ENCODE measurements at regions not wholly inside any gene's neighbourhood (a gene's known extent, or its start where the extent isn't known, plus 50 kb on each side); places are given as distances from the start of the nearest gene placed in this dataset.

DNA sequence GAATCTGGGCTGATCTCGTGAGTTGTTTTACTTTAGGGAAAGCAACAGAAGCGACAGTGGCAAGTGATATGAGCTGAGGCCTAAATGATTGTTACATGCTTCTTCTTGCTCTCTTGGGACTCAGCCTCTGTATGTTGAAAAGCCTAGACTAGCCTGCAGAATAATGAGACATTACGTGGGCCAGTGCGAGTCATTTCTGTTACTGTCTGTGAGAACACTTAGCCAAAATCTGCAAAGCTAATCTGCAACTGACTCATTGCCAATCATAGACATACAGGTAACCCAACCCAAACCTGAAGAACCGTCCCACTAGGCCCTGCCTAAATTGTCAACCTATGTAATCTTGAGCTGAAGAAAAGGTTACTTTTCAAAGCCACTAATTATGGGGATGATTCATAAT lies 77.4 kb upstream of the F13A1 start:
- peaks cover 30% of the 10 kb centered on the region for H3K27me3 Mint-ChIP-seq
- WGBS (ENCODE audit: insufficient coverage) = 77% methylated on average over 3 of the region's 5 CpGs
- no peaks in the 10 kb centered on the region for H3K79me2 ChIP-seq (ENCODE audit: control insufficient read depth, insufficient read depth, low read length)
- no peaks in the 10 kb centered on the region for H3K9me3 Mint-ChIP-seq (ENCODE audit: insufficient read depth)
- H3K36me3 ChIP-seq (replicated peaks in 1 of 2; ENCODE audit: control extremely low read depth in 1 of 2, control insufficient read depth in 1 of 2, extremely low read depth in 1 of 2, insufficient read depth in 2 of 2, low read length in 1 of 2) = no peaks in the 10 kb centered on the region
- H3K4me3 ChIP-seq (ENCODE audit: control extremely low read depth in 1 of 5, extremely low read depth in 1 of 5, insufficient read depth in 1 of 5, low read depth in 2 of 5, low read length in 4 of 5) = no peak overlapping the region
- no peak overlapping the region for H3K27ac ChIP-seq (ENCODE audit: low read length in 2 of 2)
- no peak overlapping the region for H3K27ac Mint-ChIP-seq
- ATAC-seq (ENCODE audit: low read depth) = no peak
- no peaks in the 10 kb centered on the region for H4K20me1 ChIP-seq (ENCODE audit: control insufficient read depth, insufficient read depth, low read length, poor library complexity, severe bottlenecking)
- intact Hi-C loops (cut with micrococcal nuclease) = no loop called here
- H3K9me3 ChIP-seq (ENCODE audit: control extremely low read depth in 1 of 3, control insufficient read depth in 2 of 3, insufficient read depth in 1 of 3, low read length in 2 of 3) = no peaks in the 10 kb centered on the region
- no peak overlapping the region for H3K4me3 Mint-ChIP-seq
- POLR2A ChIA-PET = no interaction called here
- peaks cover 29% of the 10 kb centered on the region for H3K4me1 Mint-ChIP-seq
- no peak overlapping the region for H3K9ac ChIP-seq (ENCODE audit: low read length)
- CTCF ChIA-PET = interaction anchor here (0.6 to 1.4 kb wide), 4 partner anchors 9 to 238 kb away, joined by 3 read pairs; no protein-coding TSS in a partner anchor
- H3K27me3 ChIP-seq (replicated peaks in 1 of 4; ENCODE audit: control extremely low read depth in 1 of 4, control insufficient read depth in 3 of 4, insufficient read depth in 4 of 4, low read length in 3 of 4) = peaks cover 0 to 25% (median 19%) of the 10 kb centered on the region in 4 experiments
- TF ChIP-seq EZH2 (IDR thresholded peaks at IDR 0.05; ENCODE audit: borderline replicate concordance, insufficient read depth, low read depth, low read length, poor library complexity, severe bottlenecking) = no peak
- TF ChIP-seq, protein P1, sequence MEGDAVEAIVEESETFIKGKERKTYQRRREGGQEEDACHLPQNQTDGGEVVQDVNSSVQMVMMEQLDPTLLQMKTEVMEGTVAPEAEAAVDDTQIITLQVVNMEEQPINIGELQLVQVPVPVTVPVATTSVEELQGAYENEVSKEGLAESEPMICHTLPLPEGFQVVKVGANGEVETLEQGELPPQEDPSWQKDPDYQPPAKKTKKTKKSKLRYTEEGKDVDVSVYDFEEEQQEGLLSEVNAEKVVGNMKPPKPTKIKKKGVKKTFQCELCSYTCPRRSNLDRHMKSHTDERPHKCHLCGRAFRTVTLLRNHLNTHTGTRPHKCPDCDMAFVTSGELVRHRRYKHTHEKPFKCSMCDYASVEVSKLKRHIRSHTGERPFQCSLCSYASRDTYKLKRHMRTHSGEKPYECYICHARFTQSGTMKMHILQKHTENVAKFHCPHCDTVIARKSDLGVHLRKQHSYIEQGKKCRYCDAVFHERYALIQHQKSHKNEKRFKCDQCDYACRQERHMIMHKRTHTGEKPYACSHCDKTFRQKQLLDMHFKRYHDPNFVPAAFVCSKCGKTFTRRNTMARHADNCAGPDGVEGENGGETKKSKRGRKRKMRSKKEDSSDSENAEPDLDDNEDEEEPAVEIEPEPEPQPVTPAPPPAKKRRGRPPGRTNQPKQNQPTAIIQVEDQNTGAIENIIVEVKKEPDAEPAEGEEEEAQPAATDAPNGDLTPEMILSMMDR (IDR thresholded peaks at IDR 0.05) = no peak
- peaks cover 10 to 14% of the 10 kb centered on the region in 2 donors for H3K4me1 ChIP-seq (ENCODE audit: control insufficient read depth in 2 of 2, insufficient read depth in 2 of 2, low read length in 2 of 2)
- no peak overlapping the region for H2AFZ ChIP-seq (ENCODE audit: insufficient read depth, low read depth, low read length, poor library complexity, severe bottlenecking)
- DNase-seq = no peak
- no peak overlapping the region for H3K4me2 ChIP-seq (replicated peaks; ENCODE audit: low read depth, low read length, poor library complexity, severe bottlenecking)

DNA sequence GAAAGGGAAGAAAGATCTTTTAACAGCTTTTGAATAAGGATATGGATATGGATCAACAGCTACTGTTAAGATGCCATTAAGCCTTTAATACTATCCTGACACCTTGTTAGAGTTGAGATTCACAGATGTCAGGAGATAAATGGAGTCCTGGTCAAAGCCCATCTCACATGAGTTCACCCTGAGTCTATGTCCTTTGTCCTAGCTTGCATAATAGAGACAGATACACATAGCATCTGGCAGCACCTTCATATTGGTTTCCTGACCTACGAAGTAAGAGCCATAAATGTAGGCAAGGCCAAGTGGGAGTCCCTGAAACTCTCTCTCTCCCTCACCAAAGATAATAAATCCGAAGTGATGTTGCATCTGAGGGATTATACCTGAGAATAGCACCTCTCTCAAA lies 79.1 kb upstream of the F13A1 start:
- H3K36me3 ChIP-seq (replicated peaks in 1 of 2; ENCODE audit: control extremely low read depth in 1 of 2, control insufficient read depth in 1 of 2, extremely low read depth in 1 of 2, insufficient read depth in 2 of 2, low read length in 1 of 2) = no peaks in the 10 kb centered on the region
- H3K27ac ChIP-seq (ENCODE audit: low read length in 2 of 2) = no peak overlapping the region
- no peaks in the 10 kb centered on the region for H3K9me3 Mint-ChIP-seq (ENCODE audit: insufficient read depth)
- POLR2A ChIA-PET = no interaction called here
- H4K20me1 ChIP-seq (ENCODE audit: control insufficient read depth, insufficient read depth, low read length, poor library complexity, severe bottlenecking) = no peaks in the 10 kb centered on the region
- no peak overlapping the region for H3K27ac Mint-ChIP-seq
- H2AFZ ChIP-seq (ENCODE audit: insufficient read depth, low read depth, low read length, poor library complexity, severe bottlenecking) = no peak overlapping the region
- H3K4me2 ChIP-seq (replicated peaks; ENCODE audit: low read depth, low read length, poor library complexity, severe bottlenecking) = no peak overlapping the region
- peaks cover 13% of the 10 kb centered on the region for H3K4me1 Mint-ChIP-seq
- DNase-seq (no peak), ATAC-seq (ENCODE audit: low read depth) (no peak)
- H3K9me3 ChIP-seq (ENCODE audit: control extremely low read depth in 1 of 3, control insufficient read depth in 2 of 3, insufficient read depth in 1 of 3, low read length in 2 of 3) = no peaks in the 10 kb centered on the region
- H3K4me1 ChIP-seq (ENCODE audit: control insufficient read depth in 2 of 2, insufficient read depth in 2 of 2, low read length in 2 of 2) = no peaks in the 10 kb centered on the region
- H3K79me2 ChIP-seq (ENCODE audit: control insufficient read depth, insufficient read depth, low read length) = no peaks in the 10 kb centered on the region
- no peak overlapping the region for H3K4me3 Mint-ChIP-seq
- CTCF ChIA-PET = no interaction called here
- 100% methylated on average over 1 of the region's 2 CpGs for WGBS (ENCODE audit: insufficient coverage)
- H3K27me3 Mint-ChIP-seq = peaks cover 39% of the 10 kb centered on the region
- intact Hi-C loops (cut with micrococcal nuclease) = no loop called here
- TF ChIP-seq, protein P1 (IDR thresholded peaks at IDR 0.05) = no peak
- no peak for TF ChIP-seq EZH2 (IDR thresholded peaks at IDR 0.05; ENCODE audit: borderline replicate concordance, insufficient read depth, low read depth, low read length, poor library complexity, severe bottlenecking)
- no peak overlapping the region for H3K4me3 ChIP-seq (ENCODE audit: control extremely low read depth in 1 of 5, extremely low read depth in 1 of 5, insufficient read depth in 1 of 5, low read depth in 2 of 5, low read length in 4 of 5)
- H3K9ac ChIP-seq (ENCODE audit: low read length) = no peak overlapping the region
- H3K27me3 ChIP-seq (replicated peaks in 1 of 4; ENCODE audit: control extremely low read depth in 1 of 4, control insufficient read depth in 3 of 4, insufficient read depth in 4 of 4, low read length in 3 of 4) = peaks cover 0 to 25% (median 22%) of the 10 kb centered on the region in 4 experiments
